ENCODE measurements at regions not wholly inside any gene's neighbourhood (a gene's known extent, or its start where the extent isn't known, plus 50 kb on each side); places are given as distances from the start of the nearest gene placed in this dataset.
A peak's percentile ranks its signal among the peaks of the same experiment; 100 is the strongest.

DNA sequence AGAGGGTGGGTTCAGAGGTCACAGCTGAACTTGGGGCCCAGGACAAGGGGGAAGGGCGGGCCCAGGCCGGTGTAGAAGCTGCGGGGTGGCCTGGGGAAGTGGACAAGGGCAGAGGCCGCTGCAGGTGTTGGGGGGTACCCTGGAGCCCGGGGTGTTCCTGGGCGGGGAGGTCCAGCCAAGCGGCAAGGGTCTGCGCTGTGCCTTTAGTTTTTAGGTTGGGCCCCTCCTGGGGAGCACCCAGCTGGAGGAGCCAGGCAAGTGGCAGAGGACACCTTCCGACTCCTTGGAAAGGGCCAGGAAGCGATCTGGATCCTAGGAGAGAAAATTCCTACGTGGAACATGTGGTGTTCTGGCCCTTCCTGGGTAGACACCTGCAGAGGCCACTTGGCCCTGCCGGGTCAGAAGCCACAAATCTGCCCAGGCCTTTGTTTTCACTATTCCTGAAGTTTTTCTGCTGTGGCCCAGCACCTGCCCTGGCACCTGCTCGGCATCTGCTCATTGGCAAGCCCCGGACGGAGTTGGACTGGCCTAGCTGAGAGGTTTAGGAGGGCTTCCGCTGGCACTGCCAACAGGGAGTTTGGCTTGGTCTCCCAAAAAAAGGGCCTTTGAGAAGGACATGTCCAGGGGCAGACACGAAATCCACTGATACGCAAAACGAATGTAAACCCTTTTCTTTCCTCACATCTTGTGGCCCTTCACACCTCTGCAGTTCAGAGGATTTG lies 61.1 kb downstream of the SMUG1 start:
- no peak for DNase-seq (ENCODE audit: low read depth)
- TF ChIP-seq, protein P1, sequence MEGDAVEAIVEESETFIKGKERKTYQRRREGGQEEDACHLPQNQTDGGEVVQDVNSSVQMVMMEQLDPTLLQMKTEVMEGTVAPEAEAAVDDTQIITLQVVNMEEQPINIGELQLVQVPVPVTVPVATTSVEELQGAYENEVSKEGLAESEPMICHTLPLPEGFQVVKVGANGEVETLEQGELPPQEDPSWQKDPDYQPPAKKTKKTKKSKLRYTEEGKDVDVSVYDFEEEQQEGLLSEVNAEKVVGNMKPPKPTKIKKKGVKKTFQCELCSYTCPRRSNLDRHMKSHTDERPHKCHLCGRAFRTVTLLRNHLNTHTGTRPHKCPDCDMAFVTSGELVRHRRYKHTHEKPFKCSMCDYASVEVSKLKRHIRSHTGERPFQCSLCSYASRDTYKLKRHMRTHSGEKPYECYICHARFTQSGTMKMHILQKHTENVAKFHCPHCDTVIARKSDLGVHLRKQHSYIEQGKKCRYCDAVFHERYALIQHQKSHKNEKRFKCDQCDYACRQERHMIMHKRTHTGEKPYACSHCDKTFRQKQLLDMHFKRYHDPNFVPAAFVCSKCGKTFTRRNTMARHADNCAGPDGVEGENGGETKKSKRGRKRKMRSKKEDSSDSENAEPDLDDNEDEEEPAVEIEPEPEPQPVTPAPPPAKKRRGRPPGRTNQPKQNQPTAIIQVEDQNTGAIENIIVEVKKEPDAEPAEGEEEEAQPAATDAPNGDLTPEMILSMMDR (IDR thresholded peaks at IDR 0.05; ENCODE audit: control insufficient read depth, insufficient read depth, low read depth, low read length, missing control alignments): no peak
- peak overlapping the region; percentile 51 for H3K4me3 ChIP-seq (ENCODE audit: control insufficient read depth, low read depth, low read length)

- DNase-seq (ENCODE audit: low read depth): no peak
- TF ChIP-seq, protein P1 (IDR thresholded peaks at IDR 0.05; ENCODE audit: control insufficient read depth, insufficient read depth, low read depth, low read length, missing control alignments): no peak
- no peak overlapping the region for H3K4me3 ChIP-seq (ENCODE audit: control insufficient read depth, low read depth, low read length)
Measured at GRCh38 chr12:54128416-54128815, 60.4 kb downstream of the SMUG1 start.

DNA sequence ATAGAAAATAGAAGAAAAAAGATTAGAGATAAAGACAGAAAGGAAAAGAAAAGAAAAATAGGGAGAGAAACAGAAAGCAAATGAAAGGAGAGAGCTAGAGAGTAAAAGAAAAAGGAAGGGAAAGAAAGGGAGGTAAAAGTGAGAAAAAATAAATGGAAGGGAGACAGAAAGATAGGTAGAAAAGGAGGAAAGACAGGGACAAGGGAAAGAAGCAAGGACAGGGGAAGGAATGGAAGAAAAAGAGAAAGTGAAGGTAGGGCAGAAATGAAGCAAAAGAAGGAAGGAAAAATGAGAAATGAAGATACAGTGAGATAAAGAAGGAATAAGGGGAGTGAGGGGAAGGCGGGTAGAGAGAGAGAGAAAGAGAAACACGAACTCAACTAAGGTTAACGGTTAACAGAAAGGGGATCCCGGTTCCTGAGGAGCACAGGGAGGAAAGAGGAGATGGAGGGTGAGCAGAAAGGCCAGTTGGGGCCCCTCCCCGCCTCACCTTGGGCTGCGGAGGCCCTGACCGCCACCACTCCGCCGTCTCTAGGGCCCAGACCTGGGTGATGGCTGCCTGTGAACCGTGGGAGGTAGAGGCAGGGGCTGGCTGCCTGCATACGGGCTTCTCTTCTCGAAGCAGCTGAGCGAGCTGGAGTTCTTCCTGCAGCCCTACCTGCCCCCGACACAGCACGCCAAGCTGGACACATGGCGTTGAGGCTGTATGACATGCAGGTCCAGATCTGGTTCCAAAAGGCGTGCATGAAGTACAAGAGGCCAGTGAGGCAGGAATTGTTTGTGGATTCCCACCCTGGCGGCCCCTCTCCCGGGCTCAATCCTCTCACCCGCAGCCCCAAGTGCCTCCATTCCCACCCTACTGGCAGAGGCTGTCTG lies 59.5 kb downstream of the SMUG1 start:
- TF ChIP-seq, protein P1 (IDR thresholded peaks at IDR 0.05; ENCODE audit: control insufficient read depth, insufficient read depth, low read depth, low read length, missing control alignments): no peak
- no peak overlapping the region for H3K4me3 ChIP-seq (ENCODE audit: control insufficient read depth, low read depth, low read length)
- DNase-seq (ENCODE audit: low read depth): no peak

All from AG09309 (cell line).